ENCODE measurements at regions not wholly inside any gene's neighbourhood (a gene's known extent, or its start where the extent isn't known, plus 50 kb on each side); places are given as distances from the start of the nearest gene placed in this dataset.
"Not testable (repeated sequence)": the region's sequence is repeated elsewhere in the genome, so short reads cannot be mapped to it uniquely, and the experiment has no call there.

GRCh38 chr19:29154163-29154562, 58.8 kb downstream of the UQCRFS1 start:
- no peak for DNase-seq (ENCODE audit: low read depth in 3 of 3, low spot score in 2 of 3)

GRCh38 chr19:29145756-29146155, 67.2 kb downstream of the UQCRFS1 start:
- no peak for DNase-seq (ENCODE audit: low read depth in 3 of 3, low spot score in 2 of 3)

- no peak for DNase-seq (ENCODE audit: low read depth in 3 of 3, low spot score in 2 of 3)
Observed at GRCh38 chr19:29143183-29143582, 69.8 kb downstream of the UQCRFS1 start.

DNA sequence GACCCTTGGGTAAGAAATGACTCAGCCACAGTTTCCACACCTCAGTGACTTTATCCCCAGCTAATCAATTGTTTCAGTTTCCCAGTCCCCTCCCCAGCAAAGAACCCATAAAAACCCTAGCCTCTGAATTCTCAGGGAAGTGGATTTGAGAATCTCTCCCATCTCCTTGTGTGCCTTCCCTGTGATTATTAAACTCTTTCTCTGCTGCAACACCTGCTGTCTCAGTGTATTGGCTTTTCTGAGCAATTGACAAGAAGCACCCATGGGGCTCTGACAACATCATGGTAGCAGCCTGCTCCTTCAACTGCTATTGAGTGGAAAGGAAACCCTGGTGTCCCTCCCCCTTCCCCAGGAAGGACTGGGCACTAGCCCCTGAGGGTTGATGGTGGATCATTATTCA, 73.7 kb downstream of the UQCRFS1 start:
- no peak for DNase-seq (ENCODE audit: low read depth in 3 of 3, low spot score in 2 of 3)

GRCh38 chr19:29138206-29138605, 74.7 kb downstream of the UQCRFS1 start:
- DNase-seq (ENCODE audit: low read depth in 3 of 3, low spot score in 2 of 3): not testable (repeated sequence)

- no peak for DNase-seq (ENCODE audit: low read depth in 3 of 3, low spot score in 2 of 3)
Observed at GRCh38 chr19:29131456-29131855, 81.5 kb downstream of the UQCRFS1 start.

DNA sequence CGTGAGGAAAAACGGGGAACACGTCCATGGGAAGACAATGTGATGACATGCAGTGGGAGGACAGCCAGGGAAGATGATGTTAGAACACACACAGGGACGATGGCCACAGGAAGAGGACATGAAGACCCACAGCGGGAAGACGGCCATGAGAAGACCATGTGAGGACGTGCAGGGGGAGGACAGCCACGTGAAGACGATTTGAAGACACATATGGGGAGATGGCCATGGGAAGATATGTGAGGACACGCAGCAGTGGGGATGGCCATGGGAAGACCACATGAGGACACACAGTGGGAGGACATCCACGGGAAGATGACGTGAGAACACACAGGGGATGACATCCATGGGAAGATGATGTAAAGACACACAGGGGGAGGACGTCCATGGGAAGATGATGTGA, 83.8 kb downstream of the UQCRFS1 start:
- DNase-seq (ENCODE audit: low read depth in 3 of 3, low spot score in 2 of 3): no peak

- DNase-seq (ENCODE audit: low read depth in 3 of 3, low spot score in 2 of 3): no peak
Observed at GRCh38 chr19:29128203-29128602, 84.7 kb downstream of the UQCRFS1 start.

DNA sequence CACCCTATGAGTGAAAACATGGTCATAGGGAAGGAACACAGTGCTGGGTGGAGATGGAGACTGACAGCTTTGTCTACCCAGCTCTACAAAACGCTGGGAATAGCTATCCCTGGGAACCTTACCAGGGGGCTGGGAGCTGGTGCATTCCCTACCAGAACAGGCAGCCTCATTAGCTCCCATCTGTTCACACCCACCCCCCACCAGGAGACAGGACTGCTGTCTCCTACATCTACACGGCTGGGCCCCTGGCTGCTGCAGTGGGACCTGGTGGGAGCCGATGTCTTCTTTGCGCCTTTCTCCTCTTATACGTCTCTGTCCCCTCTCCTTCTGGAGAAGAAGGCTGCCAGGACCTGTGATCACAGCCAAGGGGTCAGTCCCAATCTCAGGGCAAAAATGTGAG, 90.8 kb downstream of the UQCRFS1 start:
- no peak for DNase-seq (ENCODE audit: low read depth in 3 of 3, low spot score in 2 of 3)

DNA sequence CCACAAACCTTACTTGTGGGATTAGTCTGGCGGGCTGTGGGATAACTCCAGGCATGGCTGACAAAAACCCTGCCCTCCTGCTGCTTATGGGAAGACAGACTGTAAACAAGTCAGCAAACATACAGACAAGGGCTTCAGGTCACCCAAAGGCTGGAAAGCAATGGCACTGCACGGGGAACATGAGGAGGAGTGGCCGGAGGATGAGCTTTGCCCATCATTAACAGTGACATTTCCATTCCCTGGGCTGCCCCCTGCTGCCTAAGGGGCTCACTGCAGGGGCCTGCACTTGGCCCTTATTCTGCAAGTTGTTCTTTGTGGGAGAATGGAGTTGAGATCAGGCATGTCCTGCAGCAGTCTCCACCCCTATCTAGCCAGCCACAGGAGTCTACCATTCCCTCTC, 91.3 kb downstream of the UQCRFS1 start:
- DNase-seq (ENCODE audit: low read depth in 3 of 3, low spot score in 2 of 3): no peak

- no peak for DNase-seq (ENCODE audit: low read depth in 3 of 3, low spot score in 2 of 3)
Observed at GRCh38 chr19:29120466-29120865, 92.5 kb downstream of the UQCRFS1 start.

DNA sequence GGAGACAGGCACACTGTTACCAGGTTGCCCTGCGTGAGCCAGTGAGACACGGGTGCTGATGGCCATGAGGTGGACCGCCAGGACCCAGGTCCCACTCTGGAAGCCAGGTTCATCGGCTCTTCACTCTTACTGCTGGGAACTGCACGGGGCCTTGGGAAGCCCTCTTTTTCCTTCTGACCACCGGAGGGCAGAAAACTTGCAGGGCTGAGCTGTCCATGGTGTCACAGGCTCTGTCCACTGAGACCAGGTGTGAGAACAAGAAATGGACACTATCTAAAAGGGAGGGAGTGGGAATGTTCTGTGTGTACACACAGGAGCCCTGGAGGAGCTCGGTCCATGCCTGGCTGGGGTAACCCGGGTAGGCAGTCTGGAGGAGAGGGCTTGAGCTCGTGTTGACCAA, 93.4 kb downstream of the UQCRFS1 start:
- no peak for DNase-seq (ENCODE audit: low read depth in 3 of 3, low spot score in 2 of 3)

DNA sequence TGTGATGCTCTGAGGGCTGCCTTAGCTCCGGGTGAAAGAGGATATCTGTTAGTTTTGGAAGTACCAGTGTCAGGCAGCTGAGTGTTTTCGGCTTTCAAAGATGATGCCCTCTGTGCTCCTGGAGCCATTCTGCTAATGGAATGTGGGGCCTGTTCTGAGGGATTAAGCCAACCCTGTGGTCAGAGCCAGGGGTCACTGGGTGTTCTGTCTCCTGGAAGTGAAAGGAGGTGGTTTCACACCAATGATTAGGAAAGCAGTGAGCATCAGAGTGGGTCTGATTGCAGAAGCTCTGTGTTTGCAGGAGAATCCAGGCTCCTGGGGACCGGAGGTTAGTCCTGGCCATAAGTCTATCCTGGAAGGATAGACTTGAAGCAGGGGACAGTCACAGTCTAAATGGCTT, 94.6 kb downstream of the UQCRFS1 start:
- no peak for DNase-seq (ENCODE audit: low read depth in 3 of 3, low spot score in 2 of 3)

DNA sequence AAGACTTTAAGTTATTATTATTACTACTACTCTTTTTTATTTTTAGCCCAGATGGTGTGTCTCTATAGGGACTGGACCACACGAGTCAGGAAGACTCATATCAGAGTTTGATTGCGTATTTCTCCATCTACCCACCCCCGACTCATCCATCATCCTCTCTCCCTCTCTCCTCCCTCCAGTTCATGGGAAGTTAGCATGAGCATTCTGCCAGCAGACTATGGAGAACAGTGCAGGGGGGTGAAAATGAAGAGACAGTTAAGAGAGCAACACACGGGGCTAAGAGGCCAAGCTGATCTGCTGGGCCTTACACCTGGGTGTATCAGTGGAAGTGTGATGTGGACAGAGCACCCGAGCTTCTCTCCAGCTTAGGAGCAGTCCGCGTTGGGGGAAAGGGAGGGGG, 95.0 kb downstream of the UQCRFS1 start:
- no peak for DNase-seq (ENCODE audit: low read depth in 3 of 3, low spot score in 2 of 3)

DNA sequence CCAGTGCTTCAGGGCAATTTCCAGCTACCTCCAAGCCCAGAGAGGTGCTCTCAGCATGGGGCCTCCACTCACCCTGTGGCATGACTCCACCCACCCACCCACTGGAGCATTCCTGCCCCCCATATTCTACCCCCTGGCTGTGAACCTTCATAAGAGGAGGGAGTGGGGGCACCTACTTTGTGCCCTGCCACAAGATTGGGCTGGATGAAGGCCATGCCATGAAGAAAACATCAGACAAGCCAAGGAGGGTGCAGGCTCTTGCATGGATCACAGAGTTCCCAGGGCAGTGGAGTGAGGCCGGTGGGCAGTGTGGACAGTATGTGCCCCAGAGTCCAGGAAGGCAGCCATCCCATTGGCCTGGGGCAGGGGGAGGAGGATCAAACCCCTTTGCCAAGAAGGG, 97.8 kb downstream of the UQCRFS1 start:
- no peak for DNase-seq (ENCODE audit: low read depth in 3 of 3, low spot score in 2 of 3)

GRCh38 chr19:29113838-29114237, 99.1 kb downstream of the UQCRFS1 start:
- no peak for DNase-seq (ENCODE audit: low read depth in 3 of 3, low spot score in 2 of 3)

DNA sequence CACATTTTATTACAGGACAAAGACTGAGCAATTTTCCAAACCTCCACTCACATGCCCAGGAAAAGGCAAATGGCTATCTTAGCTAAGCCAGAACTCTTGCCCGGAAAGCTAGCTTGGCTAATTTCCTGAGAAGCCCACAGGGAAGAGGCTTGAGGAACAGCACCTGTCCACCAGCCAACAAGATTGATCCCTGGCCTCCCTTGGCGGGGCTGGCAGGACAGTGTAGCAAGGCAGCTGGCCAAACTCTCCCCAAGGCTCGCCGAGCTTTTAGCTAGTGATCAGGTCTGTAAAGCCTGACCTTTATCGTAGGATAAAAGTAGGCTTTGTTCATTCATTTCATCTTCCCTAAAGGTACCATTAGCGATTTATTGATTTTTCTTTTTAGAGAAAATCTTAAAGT, 101.4 kb downstream of the UQCRFS1 start:
- DNase-seq (ENCODE audit: low read depth in 3 of 3, low spot score in 2 of 3): no peak

DNA sequence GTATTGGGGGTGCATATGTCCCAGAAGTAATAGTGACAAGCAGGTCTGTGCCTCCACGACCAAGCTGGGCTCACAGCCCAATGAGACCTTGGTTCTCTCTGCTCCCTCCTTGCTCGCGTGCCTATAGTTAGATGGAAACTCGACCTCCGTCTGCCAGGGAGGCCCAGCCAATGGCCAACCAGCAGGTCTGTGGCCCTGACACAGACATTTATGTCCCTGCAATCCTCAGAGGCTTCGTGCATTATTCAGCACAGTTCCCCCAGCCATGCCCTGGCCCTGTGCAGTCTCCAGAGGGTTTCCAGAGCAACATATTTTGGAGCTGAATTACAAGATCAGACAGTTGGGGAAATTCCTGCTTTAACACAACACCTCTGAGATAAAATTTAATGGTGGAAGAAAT, 105.1 kb downstream of the UQCRFS1 start:
- DNase-seq (ENCODE audit: low read depth in 3 of 3, low spot score in 2 of 3): no peak

- no peak for DNase-seq (ENCODE audit: low read depth in 3 of 3, low spot score in 2 of 3)
Observed at GRCh38 chr19:29106346-29106885, 106.5 kb downstream of the UQCRFS1 start.

DNA sequence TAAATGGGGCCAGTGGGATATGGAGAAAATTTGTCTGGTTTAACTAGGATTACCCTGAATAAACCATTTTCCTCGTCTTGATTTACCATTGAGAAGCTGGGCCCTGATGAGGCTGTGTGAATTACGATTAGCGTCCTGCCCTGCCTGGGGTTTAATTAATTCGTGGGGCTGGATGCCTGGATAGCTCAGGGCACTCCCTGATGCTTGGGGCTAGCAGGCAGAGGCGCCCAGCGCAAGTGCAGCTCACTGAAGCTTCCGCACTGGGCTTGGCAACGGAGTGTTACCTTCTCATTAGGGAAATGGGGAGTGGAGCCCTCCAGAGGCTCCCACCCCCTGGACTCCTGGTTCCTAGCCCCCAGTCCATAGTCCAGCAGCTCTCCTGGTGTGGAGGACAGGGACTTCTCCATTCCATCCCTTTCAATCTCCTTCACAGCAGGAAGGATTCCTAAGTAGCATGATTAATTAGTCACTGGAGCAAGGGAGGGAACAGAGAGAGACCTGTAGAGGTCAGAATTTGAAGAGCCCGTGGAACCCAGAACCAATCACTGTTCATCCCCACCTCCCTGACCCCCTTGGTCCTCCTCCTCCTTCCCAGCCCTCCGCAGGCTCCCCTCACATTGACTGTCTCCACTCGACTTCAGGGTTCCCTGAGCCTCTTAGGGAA, 107.2 kb downstream of the UQCRFS1 start:
- DNase-seq (ENCODE audit: low read depth in 3 of 3, low spot score in 2 of 3): no peak

- no peak for DNase-seq (ENCODE audit: low read depth in 3 of 3, low spot score in 2 of 3)
Observed at GRCh38 chr19:29104605-29105241, 108.2 kb downstream of the UQCRFS1 start.

DNA sequence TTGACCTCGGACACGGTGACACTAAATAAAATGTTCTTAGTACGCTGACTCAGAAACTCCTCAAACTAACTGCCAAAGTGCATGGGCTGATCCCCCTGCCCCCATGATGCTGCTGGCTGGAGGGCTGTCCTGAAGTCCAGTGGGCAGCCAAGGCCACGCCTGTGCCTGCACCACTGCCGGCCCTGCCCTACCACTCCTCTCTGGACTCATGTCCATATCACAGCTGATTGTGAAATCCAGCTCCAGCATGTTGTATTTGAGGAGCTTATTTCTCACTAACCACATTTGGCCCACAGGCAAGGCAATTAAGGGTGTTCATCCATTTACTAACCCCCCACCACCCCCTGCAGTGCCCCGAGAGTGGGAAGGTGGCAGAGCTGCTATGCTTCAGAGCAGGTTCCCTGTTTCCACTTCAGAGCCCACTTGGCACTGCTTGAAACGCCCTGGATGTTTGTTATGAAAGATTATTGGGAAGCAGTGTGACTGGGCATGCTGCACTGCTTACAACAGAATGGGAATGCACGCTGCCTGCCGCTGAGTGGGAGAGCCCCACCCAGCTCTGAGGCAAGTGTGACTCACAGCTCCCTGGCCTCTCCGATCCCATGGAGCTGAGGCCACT, 114.0 kb downstream of the UQCRFS1 start:
- DNase-seq (ENCODE audit: low read depth in 3 of 3, low spot score in 2 of 3): no peak
